ENCODE measurements at regions not wholly inside any gene's neighbourhood (a gene's known extent, or its start where the extent isn't known, plus 50 kb on each side); places are given as distances from the start of the nearest gene placed in this dataset.

DNA sequence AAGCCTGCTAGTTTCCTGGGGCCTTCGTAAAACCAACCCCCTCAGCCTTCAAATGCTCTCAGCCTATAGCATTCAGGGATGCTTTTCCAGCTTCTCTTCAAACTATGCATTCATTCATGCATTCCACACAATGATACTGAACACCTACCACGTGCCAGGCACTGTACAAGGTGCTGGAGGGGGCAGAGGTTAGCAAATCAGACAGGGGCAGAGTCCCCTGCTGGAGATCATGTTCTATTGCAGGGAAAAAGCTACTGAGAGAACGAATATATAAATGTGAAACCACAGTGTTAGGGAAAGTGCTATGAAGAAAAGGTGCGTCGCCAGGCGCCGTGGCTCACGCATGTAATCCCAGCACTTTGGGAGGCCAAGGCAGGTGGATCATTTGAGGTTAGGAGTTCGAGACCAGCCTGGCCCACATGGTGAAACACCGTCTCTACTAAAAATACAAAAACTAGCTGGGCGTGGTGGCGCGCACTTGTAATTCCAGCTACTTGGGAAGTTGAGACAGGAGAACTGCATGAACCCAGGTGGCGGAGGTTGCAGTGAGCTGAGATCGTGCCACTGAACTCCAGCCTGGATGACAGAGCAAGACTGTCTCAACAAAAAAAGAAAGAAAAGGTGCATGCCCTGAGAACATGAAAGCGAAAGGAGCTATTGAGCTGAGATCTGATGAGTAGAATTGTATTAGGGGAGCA lies 64.6 kb upstream of the CALN1 start:
- Mint-ChIP-seq H3K27ac (no peak overlapping the region), H3K27me3 (peaks cover 0 to 5% of the 10 kb centered on the region in 2 donors), H3K9me3 (peaks cover 4 to 16% (median 6%) of the 10 kb centered on the region in 5 donors), H3K36me3 (no peaks in the 10 kb centered on the region), H3K4me1 (no peaks in the 10 kb centered on the region), H3K4me3 (no peak overlapping the region)
- no peak overlapping the region for H3K27ac ChIP-seq (ENCODE audit: low read depth, low read length)
- ChIA-PET CTCF (no interaction called here), POLR2A (no interaction called here)
- H3K27me3 ChIP-seq (ENCODE audit: insufficient read depth, low read length, poor library complexity, severe bottlenecking), result no peaks in the 10 kb centered on the region
- H3K36me3 ChIP-seq (ENCODE audit: insufficient read depth, low read length), result no peaks in the 10 kb centered on the region
- DNase-seq, result no peak
- H3K4me1 ChIP-seq (ENCODE audit: insufficient read depth, low read length), result no peaks in the 10 kb centered on the region
- H3K4me3 ChIP-seq (ENCODE audit: low read length), result no peak overlapping the region
- no peaks in the 10 kb centered on the region for H3K9me3 ChIP-seq (ENCODE audit: low read length)

DNA sequence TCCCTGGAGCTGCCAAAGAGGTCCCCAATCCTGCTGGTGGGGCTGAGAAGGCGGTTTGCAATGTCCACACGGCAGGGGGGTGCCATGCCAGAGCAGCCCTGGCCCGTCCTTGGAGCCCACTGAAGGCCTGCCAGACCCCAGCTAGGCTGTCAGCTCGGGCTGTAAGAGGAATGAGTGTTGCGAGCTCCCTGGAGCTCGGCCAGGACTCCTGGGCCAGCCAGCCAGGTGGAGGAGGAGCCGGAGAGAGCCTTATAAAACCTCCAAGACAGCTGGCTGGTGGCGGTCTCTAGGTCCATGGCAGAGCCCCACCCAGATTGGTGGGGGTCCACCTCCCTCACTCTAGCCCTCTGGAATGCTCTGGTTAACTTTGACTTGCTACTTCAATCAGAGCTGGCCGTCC lies 55.1 kb upstream of the CALN1 start:
- Mint-ChIP-seq H3K4me1 (no peaks in the 10 kb centered on the region), H3K4me3 (no peak overlapping the region), H3K36me3 (no peaks in the 10 kb centered on the region), H3K27ac (no peak overlapping the region), H3K9me3 (peaks cover 5 to 13% (median 8%) of the 10 kb centered on the region in 5 donors), H3K27me3 (peaks cover 0 to 7% of the 10 kb centered on the region in 2 donors)
- no peaks in the 10 kb centered on the region for H3K9me3 ChIP-seq (ENCODE audit: low read length)
- ChIA-PET POLR2A (no interaction called here), CTCF (no interaction called here)
- no peak overlapping the region for H3K27ac ChIP-seq (ENCODE audit: low read depth, low read length)
- no peaks in the 10 kb centered on the region for H3K4me1 ChIP-seq (ENCODE audit: insufficient read depth, low read length)
- no peaks in the 10 kb centered on the region for H3K27me3 ChIP-seq (ENCODE audit: insufficient read depth, low read length, poor library complexity, severe bottlenecking)
- no peak overlapping the region for H3K4me3 ChIP-seq (ENCODE audit: low read length)
- no peak for DNase-seq
- no peaks in the 10 kb centered on the region for H3K36me3 ChIP-seq (ENCODE audit: insufficient read depth, low read length)

GRCh38 chr7:72466797-72467196 lies 54.7 kb upstream of the CALN1 start:
- H3K27me3 Mint-ChIP-seq, result peaks cover 0 to 6% of the 10 kb centered on the region in 2 donors
- no peak overlapping the region for H3K4me3 ChIP-seq (ENCODE audit: low read length)
- CTCF ChIA-PET, result no interaction called here
- no peaks in the 10 kb centered on the region for H3K36me3 ChIP-seq (ENCODE audit: insufficient read depth, low read length)
- H3K27ac ChIP-seq (ENCODE audit: low read depth, low read length), result no peak overlapping the region
- H3K4me1 Mint-ChIP-seq, result no peaks in the 10 kb centered on the region
- no peak overlapping the region for H3K4me3 Mint-ChIP-seq
- H3K27me3 ChIP-seq (ENCODE audit: insufficient read depth, low read length, poor library complexity, severe bottlenecking), result no peaks in the 10 kb centered on the region
- H3K27ac Mint-ChIP-seq, result no peak overlapping the region
- POLR2A ChIA-PET, result no interaction called here
- no peak for DNase-seq
- no peaks in the 10 kb centered on the region for H3K9me3 ChIP-seq (ENCODE audit: low read length)
- peaks cover 4 to 11% (median 8%) of the 10 kb centered on the region in 5 donors for H3K9me3 Mint-ChIP-seq
- no peaks in the 10 kb centered on the region for H3K36me3 Mint-ChIP-seq
- H3K4me1 ChIP-seq (ENCODE audit: insufficient read depth, low read length), result no peaks in the 10 kb centered on the region

DNA sequence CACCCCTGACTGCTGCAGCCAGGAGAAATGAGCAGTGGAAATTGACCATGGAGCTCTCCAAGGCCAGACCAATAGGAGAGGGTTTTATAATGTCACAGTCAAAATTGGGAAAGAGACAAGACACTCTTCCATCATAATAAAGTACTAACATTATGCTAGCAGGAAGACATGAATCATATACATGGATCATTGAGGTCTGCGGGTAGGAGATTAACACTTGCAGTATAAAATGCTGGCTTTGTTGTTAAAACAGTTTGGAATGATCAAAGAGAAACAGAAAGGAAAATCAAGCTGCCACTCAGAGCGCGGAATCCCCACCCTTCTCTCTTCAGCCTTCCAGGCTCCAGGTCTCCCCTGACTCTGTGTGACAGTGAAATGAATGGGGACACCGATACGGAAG lies 53.4 kb upstream of the CALN1 start:
- H3K36me3 ChIP-seq (ENCODE audit: insufficient read depth, low read length), result no peaks in the 10 kb centered on the region
- ChIA-PET CTCF (no interaction called here), POLR2A (no interaction called here)
- H3K4me1 ChIP-seq (ENCODE audit: insufficient read depth, low read length), result no peaks in the 10 kb centered on the region
- H3K4me3 ChIP-seq (ENCODE audit: low read length), result no peak overlapping the region
- Mint-ChIP-seq H3K36me3 (no peaks in the 10 kb centered on the region), H3K27me3 (peaks cover 0 to 6% of the 10 kb centered on the region in 2 donors), H3K9me3 (peaks cover 4 to 15% (median 8%) of the 10 kb centered on the region in 5 donors), H3K4me1 (no peaks in the 10 kb centered on the region), H3K4me3 (no peak overlapping the region), H3K27ac (no peak overlapping the region)
- no peaks in the 10 kb centered on the region for H3K9me3 ChIP-seq (ENCODE audit: low read length)
- H3K27me3 ChIP-seq (ENCODE audit: insufficient read depth, low read length, poor library complexity, severe bottlenecking), result no peaks in the 10 kb centered on the region
- no peak overlapping the region for H3K27ac ChIP-seq (ENCODE audit: low read depth, low read length)
- no peak for DNase-seq

- no peak overlapping the region for H3K27ac ChIP-seq (ENCODE audit: low read depth, low read length)
- no peak overlapping the region for H3K27ac Mint-ChIP-seq
- H3K9me3 Mint-ChIP-seq, result peaks cover 0 to 10% (median 2%) of the 10 kb centered on the region in 5 donors
- POLR2A ChIA-PET, result no interaction called here
- H3K27me3 ChIP-seq (ENCODE audit: insufficient read depth, low read length, poor library complexity, severe bottlenecking), result no peaks in the 10 kb centered on the region
- peaks cover 0 to 9% of the 10 kb centered on the region in 2 donors for H3K27me3 Mint-ChIP-seq
- no peaks in the 10 kb centered on the region for H3K36me3 Mint-ChIP-seq
- no peak for DNase-seq
- no peak overlapping the region for H3K4me3 Mint-ChIP-seq
- CTCF ChIA-PET, result no interaction called here
- H3K4me1 Mint-ChIP-seq, result no peaks in the 10 kb centered on the region
- no peaks in the 10 kb centered on the region for H3K4me1 ChIP-seq (ENCODE audit: insufficient read depth, low read length)
- H3K36me3 ChIP-seq (ENCODE audit: insufficient read depth, low read length), result no peaks in the 10 kb centered on the region
- H3K9me3 ChIP-seq (ENCODE audit: low read length), result no peaks in the 10 kb centered on the region
- H3K4me3 ChIP-seq (ENCODE audit: low read length), result no peak overlapping the region
Measured at GRCh38 chr7:72462311-72462710, 50.2 kb upstream of the CALN1 start.
